ENCODE measurements at regions not wholly inside any gene's neighbourhood (a gene's known extent, or its start where the extent isn't known, plus 50 kb on each side); places are given as distances from the start of the nearest gene placed in this dataset.

DNA sequence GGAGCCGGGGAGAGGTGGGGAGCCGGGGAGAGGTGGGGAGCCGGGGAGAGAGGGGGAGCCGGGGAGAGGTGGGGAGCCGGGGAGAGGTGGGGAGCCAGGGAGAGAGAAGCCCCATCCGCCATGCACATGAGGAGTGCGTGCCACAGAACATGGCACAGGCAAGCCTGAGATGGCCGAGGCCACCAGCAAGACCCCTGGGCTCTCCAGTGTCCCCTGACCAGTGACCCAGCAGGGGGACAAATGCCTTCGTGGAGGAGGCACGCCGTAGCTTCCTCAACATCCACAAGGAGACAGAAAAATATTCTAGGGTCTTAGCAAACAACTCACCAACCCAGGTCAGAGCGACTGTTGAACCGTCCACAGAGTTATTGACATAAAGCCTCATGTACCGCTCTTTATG, 618.8 kb downstream of the TBC1D22A start:
- H3K36me3 ChIP-seq (ENCODE audit: control insufficient read depth, insufficient read depth, low read length): no peaks in the 10 kb centered on the region
- no peak overlapping the region for H3K4me3 ChIP-seq (replicated peaks; ENCODE audit: low read depth, low read length)
- TF ChIP-seq, protein P1, sequence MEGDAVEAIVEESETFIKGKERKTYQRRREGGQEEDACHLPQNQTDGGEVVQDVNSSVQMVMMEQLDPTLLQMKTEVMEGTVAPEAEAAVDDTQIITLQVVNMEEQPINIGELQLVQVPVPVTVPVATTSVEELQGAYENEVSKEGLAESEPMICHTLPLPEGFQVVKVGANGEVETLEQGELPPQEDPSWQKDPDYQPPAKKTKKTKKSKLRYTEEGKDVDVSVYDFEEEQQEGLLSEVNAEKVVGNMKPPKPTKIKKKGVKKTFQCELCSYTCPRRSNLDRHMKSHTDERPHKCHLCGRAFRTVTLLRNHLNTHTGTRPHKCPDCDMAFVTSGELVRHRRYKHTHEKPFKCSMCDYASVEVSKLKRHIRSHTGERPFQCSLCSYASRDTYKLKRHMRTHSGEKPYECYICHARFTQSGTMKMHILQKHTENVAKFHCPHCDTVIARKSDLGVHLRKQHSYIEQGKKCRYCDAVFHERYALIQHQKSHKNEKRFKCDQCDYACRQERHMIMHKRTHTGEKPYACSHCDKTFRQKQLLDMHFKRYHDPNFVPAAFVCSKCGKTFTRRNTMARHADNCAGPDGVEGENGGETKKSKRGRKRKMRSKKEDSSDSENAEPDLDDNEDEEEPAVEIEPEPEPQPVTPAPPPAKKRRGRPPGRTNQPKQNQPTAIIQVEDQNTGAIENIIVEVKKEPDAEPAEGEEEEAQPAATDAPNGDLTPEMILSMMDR (IDR thresholded peaks at IDR 0.05; ENCODE audit: insufficient read depth, low read length, poor library complexity, severe bottlenecking): no peak
- no peaks in the 10 kb centered on the region for H3K27me3 ChIP-seq (replicated peaks; ENCODE audit: control insufficient read depth, insufficient read depth, low read length)
- no peak for DNase-seq (ENCODE audit: extremely low read depth, insufficient read length)

DNA sequence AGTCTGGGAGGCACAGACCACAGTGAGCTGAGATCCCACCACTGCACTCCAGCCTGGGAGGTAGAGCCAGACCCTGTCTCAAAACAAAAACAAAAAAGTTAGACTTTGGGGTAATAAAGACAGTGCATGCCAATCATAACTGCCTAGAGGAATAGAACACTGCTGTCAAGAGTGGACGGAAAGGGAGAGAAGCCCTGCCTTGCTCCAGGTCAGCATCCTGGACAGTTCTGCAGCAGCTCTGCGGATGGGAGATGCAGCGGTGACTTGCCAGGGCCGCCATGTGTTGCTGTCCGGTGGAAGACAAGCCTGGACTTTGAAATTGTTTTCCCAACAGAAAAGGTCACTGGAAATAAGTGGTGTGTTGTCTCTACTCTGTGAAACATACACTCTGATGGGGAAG, 618.2 kb downstream of the TBC1D22A start:
- Histone ChIP-seq H3K4me3 (replicated peaks; ENCODE audit: low read depth, low read length) (no peak overlapping the region), H3K27me3 (replicated peaks; ENCODE audit: control insufficient read depth, insufficient read depth, low read length) (no peaks in the 10 kb centered on the region)
- no peak for DNase-seq (ENCODE audit: extremely low read depth, insufficient read length)

DNA sequence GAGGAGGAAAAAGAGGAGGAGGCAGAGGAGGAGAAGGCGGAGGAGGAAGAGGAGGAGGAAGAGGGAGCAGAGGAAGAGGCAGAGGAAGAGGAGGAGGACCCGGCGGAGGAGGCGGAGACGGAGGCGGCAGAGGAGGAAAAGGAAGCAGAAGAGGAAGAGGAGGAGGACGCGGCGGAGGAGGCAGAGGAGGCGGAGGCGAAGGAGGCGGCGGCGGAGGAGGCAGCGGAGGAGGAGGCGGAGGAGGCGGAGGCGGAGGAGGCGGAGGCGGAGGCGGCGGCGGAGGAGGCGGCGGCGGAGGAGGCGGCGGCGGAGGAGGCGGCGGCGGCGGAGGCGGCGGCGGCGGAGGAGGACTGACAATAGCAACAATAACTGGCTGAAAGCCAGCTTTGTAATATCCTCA, 616.6 kb downstream of the TBC1D22A start:
- no peaks in the 10 kb centered on the region for H3K27me3 ChIP-seq (replicated peaks; ENCODE audit: control insufficient read depth, insufficient read depth, low read length)
- no peak for DNase-seq (ENCODE audit: extremely low read depth, insufficient read length)
- TF ChIP-seq, protein P1 (IDR thresholded peaks at IDR 0.05; ENCODE audit: insufficient read depth, low read length, poor library complexity, severe bottlenecking): no peak
- no peak overlapping the region for H3K4me3 ChIP-seq (replicated peaks; ENCODE audit: low read depth, low read length)
- H3K36me3 ChIP-seq (ENCODE audit: control insufficient read depth, insufficient read depth, low read length): no peaks in the 10 kb centered on the region

More for the DNA sequence above, 618.2 kb downstream of the TBC1D22A start:
- TF ChIP-seq, protein P1 (IDR thresholded peaks at IDR 0.05; ENCODE audit: insufficient read depth, low read length, poor library complexity, severe bottlenecking): no peak
- no peaks in the 10 kb centered on the region for H3K36me3 ChIP-seq (ENCODE audit: control insufficient read depth, insufficient read depth, low read length)

DNA sequence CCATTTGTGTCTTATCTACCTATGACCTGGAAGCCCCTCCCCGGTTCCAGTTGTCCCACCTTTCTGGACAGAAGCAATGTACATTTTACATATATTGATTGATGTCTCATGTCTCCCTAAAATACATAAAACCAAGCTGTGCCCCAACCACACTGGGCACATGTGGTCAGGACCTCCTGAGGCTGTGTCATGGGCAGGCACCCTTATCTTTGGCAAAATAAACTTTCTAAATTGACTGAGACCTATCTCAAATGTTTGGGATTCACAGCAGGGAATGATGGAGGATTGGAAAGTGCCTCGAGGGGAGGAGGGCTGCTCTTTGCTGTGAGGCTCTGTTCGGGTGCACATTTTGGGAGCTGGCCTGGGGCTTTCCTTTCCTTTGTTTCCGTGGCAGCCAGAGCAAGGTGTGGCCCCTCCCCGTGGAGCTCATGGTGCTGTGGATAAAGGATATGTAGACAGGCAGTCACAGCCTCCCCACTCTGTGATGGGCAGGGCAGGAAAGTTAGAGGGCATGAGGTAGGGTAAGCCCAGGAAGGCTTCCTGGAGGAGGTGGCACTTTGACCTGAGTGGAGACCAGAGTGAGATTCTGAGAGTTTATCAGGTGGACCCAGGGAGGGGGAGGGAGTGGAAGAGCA, 615.6 kb downstream of the TBC1D22A start:
- DNase-seq (ENCODE audit: extremely low read depth, insufficient read length): no peak
- H3K36me3 ChIP-seq (ENCODE audit: control insufficient read depth, insufficient read depth, low read length): no peaks in the 10 kb centered on the region
- H3K27me3 ChIP-seq (replicated peaks; ENCODE audit: control insufficient read depth, insufficient read depth, low read length): no peaks in the 10 kb centered on the region
- TF ChIP-seq, protein P1 (IDR thresholded peaks at IDR 0.05; ENCODE audit: insufficient read depth, low read length, poor library complexity, severe bottlenecking): no peak
- H3K4me3 ChIP-seq (replicated peaks; ENCODE audit: low read depth, low read length): no peak overlapping the region

DNA sequence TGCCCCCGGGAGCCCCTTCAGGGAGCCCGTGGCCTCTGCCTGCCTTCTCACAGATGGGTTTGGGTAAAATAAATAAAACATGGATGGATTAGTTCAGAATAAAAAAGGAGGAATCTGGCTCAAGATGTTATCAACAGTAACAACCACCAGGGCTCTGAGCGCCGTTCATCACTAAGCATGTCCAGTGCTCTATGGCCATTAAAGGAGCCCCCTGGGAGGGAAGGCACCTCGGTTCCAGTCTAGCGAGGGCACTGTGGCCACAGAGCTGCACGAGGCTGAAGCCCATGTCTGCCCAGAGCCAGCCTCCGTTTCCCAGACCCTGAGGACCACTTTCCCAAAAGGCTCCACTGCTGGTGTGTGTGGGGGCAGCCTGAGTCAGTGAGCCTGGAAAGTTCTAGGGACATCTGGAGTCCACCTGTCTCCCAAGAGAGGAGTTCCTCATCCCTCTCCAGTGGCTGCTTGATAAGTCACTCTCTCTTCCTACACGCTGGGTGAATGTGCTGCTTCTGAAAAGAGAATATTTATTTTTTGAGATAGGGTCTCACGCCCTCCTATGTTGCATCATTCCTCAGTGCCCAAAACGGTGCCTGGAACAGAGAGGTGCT, 614.6 kb downstream of the TBC1D22A start:
- H3K4me3 ChIP-seq (replicated peaks; ENCODE audit: low read depth, low read length): no peak overlapping the region

More for the DNA sequence above, 614.6 kb downstream of the TBC1D22A start:
- DNase-seq (ENCODE audit: extremely low read depth, insufficient read length): no peak
- TF ChIP-seq, protein P1 (IDR thresholded peaks at IDR 0.05; ENCODE audit: insufficient read depth, low read length, poor library complexity, severe bottlenecking): no peak
- no peaks in the 10 kb centered on the region for H3K36me3 ChIP-seq (ENCODE audit: control insufficient read depth, insufficient read depth, low read length)
- H3K27me3 ChIP-seq (replicated peaks; ENCODE audit: control insufficient read depth, insufficient read depth, low read length): no peaks in the 10 kb centered on the region
